HL-60 (cell line): ENCODE measurements at regions not wholly inside any gene's neighbourhood (a gene's known extent, or its start where the extent isn't known, plus 50 kb on each side); places are given as distances from the start of the nearest gene placed in this dataset.

ENCODE experiments used
- DNase-seq, 2 experiments: peaks; one replicate each; pipeline ENCODE4 v3.0.0-alpha.2; 2010 to 2020; ENCODE audit warnings: low read depth in 1 of 2, low spot score in 1 of 2
- H3K27ac ChIP-seq: fragments of 250-450 bp; sonication (Bioruptor Pico); replicated peaks from 2 replicates; pipeline ENCODE4 v1.5.1; 2020; ENCODE audit warnings: mild to moderate bottlenecking, moderate library complexity
- H3K27me3 ChIP-seq: fragments of 250-450 bp; sonication (Bioruptor Pico); 2 replicates; pipeline ENCODE4 v1.5.1; 2021; ENCODE audit warnings: mild to moderate bottlenecking, moderate library complexity; ENCODE audit not compliant: insufficient read depth, poor library complexity, severe bottlenecking
- H3K4me3 ChIP-seq: replicated peaks from 2 replicates; pipeline ENCODE4 v1.5.1; 2011; ENCODE audit warnings: mild to moderate bottlenecking, control low read depth, low read length; ENCODE audit not compliant: insufficient read depth
- GABPA ChIP-seq: IDR thresholded peaks from 2 replicates; pipeline ENCODE4 v1.6.1; 2012; ENCODE audit warnings: low read depth
- POLR2AphosphoS5 ChIP-seq: IDR thresholded peaks from 2 replicates; pipeline ENCODE4 v1.6.1; 2012; ENCODE audit warnings: low read depth
- SPI1 ChIP-seq: IDR thresholded peaks from 2 replicates; pipeline ENCODE4 v1.6.1; 2012; ENCODE audit warnings: low read depth, mild to moderate bottlenecking, borderline replicate concordance
- TF ChIP-seq, protein P1 (sequence below): IDR thresholded peaks from 2 replicates; pipeline ENCODE4 v1.6.1; 2012; ENCODE audit warnings: low read depth; ENCODE audit not compliant: insufficient replicate concordance
- TF ChIP-seq, protein P2 (sequence below): IDR thresholded peaks from one replicate; pipeline ENCODE4 v1.5.1; 2011; ENCODE audit warnings: low read length, control low read depth, inconsistent platforms; ENCODE audit not compliant: insufficient read depth

DNA sequence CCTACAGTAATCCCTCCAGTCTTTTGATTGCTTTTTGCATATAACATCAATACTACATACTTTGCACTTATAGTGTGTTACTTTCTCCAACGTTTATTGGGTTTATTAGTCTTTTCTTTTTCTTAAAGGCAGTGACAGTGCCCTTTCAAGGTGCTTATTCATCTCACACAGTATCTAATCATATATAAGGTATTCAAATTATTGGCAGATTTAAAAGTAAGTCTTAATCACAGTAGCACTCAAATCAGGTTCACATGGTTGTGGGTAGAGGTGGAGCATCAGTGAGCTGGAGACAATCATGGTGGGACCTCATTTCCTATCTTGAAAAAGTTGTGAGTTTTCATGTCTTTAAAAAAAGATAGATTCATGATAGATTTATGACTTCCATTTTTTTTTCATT is 706.2 kb downstream of the GALC start:
- no peak for DNase-seq
- no peaks in the 10 kb centered on the region for H3K27me3 ChIP-seq
- H3K4me3 ChIP-seq = no peak overlapping the region
- no peak overlapping the region for H3K27ac ChIP-seq
- TF ChIP-seq, protein P1, sequence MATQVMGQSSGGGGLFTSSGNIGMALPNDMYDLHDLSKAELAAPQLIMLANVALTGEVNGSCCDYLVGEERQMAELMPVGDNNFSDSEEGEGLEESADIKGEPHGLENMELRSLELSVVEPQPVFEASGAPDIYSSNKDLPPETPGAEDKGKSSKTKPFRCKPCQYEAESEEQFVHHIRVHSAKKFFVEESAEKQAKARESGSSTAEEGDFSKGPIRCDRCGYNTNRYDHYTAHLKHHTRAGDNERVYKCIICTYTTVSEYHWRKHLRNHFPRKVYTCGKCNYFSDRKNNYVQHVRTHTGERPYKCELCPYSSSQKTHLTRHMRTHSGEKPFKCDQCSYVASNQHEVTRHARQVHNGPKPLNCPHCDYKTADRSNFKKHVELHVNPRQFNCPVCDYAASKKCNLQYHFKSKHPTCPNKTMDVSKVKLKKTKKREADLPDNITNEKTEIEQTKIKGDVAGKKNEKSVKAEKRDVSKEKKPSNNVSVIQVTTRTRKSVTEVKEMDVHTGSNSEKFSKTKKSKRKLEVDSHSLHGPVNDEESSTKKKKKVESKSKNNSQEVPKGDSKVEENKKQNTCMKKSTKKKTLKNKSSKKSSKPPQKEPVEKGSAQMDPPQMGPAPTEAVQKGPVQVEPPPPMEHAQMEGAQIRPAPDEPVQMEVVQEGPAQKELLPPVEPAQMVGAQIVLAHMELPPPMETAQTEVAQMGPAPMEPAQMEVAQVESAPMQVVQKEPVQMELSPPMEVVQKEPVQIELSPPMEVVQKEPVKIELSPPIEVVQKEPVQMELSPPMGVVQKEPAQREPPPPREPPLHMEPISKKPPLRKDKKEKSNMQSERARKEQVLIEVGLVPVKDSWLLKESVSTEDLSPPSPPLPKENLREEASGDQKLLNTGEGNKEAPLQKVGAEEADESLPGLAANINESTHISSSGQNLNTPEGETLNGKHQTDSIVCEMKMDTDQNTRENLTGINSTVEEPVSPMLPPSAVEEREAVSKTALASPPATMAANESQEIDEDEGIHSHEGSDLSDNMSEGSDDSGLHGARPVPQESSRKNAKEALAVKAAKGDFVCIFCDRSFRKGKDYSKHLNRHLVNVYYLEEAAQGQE = no peak
- TF ChIP-seq POLR2AphosphoS5 (no peak), GABPA (no peak), SPI1 (no peak)
- TF ChIP-seq, protein P2, sequence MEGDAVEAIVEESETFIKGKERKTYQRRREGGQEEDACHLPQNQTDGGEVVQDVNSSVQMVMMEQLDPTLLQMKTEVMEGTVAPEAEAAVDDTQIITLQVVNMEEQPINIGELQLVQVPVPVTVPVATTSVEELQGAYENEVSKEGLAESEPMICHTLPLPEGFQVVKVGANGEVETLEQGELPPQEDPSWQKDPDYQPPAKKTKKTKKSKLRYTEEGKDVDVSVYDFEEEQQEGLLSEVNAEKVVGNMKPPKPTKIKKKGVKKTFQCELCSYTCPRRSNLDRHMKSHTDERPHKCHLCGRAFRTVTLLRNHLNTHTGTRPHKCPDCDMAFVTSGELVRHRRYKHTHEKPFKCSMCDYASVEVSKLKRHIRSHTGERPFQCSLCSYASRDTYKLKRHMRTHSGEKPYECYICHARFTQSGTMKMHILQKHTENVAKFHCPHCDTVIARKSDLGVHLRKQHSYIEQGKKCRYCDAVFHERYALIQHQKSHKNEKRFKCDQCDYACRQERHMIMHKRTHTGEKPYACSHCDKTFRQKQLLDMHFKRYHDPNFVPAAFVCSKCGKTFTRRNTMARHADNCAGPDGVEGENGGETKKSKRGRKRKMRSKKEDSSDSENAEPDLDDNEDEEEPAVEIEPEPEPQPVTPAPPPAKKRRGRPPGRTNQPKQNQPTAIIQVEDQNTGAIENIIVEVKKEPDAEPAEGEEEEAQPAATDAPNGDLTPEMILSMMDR = no peak

DNA sequence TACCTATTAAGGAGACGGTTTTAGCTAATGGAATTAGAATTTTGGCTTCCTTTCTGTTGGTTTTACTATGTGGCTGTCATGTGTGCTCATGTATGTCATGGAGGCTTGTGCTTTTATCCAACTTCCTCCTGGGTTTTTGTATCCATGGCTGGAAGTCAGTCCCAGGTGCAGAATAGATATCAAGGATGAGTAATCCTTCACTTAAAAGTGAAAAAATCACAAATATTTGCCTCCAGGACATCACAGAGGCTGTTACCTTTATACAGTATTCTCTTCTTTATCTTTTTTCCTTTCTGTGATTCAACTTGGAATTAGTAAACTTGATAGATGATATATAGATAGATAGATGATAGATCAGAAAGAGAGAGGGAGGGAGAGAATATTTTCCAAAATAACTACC is 706.8 kb downstream of the GALC start:
- TF ChIP-seq GABPA (no peak), POLR2AphosphoS5 (no peak), SPI1 (no peak)
- TF ChIP-seq, protein P1 = no peak
- TF ChIP-seq, protein P2 = no peak

DNA sequence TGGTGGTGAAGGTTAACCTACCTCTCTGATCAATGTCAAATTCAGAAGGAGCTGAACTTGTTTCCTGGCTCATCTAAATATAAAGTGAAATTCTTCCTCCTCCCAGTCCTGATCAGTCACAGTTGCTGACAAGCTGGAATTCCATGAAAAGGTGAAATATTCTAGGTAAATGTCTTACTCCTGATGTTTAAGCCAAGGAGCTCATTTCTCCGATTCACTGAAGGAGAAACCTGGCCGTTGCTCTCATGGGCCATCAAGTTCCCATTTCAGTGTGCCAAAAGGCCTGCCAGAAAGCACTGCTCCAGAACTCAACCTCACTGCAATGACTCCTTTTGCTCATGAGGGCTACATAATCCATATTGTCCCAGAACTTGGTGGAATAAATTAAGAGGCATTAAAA is 707.5 kb downstream of the GALC start:
- no peak overlapping the region for H3K4me3 ChIP-seq
- TF ChIP-seq, protein P2 = no peak
- TF ChIP-seq GABPA (no peak), SPI1 (no peak), POLR2AphosphoS5 (no peak)
- TF ChIP-seq, protein P1 = no peak
- no peak overlapping the region for H3K27ac ChIP-seq
- no peaks in the 10 kb centered on the region for H3K27me3 ChIP-seq
- no peak for DNase-seq

More for the DNA sequence above, 706.8 kb downstream of the GALC start:
- H3K27ac ChIP-seq = no peak overlapping the region
- no peaks in the 10 kb centered on the region for H3K27me3 ChIP-seq
- H3K4me3 ChIP-seq = no peak overlapping the region
- no peak for DNase-seq
